SK-N-MC (cell line): ENCODE measurements at regions not wholly inside any gene's neighbourhood (a gene's known extent, or its start where the extent isn't known, plus 50 kb on each side); places are given as distances from the start of the nearest gene placed in this dataset.

Source experiments
- DNase-seq: peaks from one replicate; pipeline ENCODE4 v3.0.0-alpha.2; 2011; ENCODE audit warnings: low read depth, low spot score
- H3K27ac ChIP-seq: fragments of 200-600 bp; sonication (generic); 2 replicates; pipeline ENCODE4 v1.5.1; 2016; ENCODE audit warnings: mixed run types
- H3K36me3 ChIP-seq: fragments of 200-600 bp; sonication (generic); 2 replicates; pipeline ENCODE4 v1.6.1; 2017; ENCODE audit warnings: antibody characterized with exemption, low read length, mixed read lengths; ENCODE audit not compliant: insufficient read depth
- H3K4me3 ChIP-seq: fragments of 200-600 bp; sonication (generic); 2 replicates; pipeline ENCODE4 v1.5.1; 2016
- H3K9ac ChIP-seq: fragments of 200-600 bp; sonication (generic); 2 replicates; pipeline ENCODE4 v1.8.0; 2017; ENCODE audit warnings: mixed run types, mixed read lengths; ENCODE audit not compliant: insufficient read length
- H3K9me3 ChIP-seq: fragments of 200-600 bp; sonication (generic); 2 replicates; pipeline ENCODE4 v1.6.1; 2017; ENCODE audit warnings: low read depth, mild to moderate bottlenecking, antibody characterized with exemption, low read length, moderate library complexity, mixed read lengths
- EZH2 ChIP-seq: fragments of 200-600 bp; sonication (generic); IDR thresholded peaks from one replicate; pipeline ENCODE4 v1.6.1; 2017; ENCODE audit warnings: antibody characterized with exemption
- FOXP2 ChIP-seq: optimal IDR thresholded peaks from 2 replicates; pipeline ENCODE3; 2011; ENCODE audit warnings: mild to moderate bottlenecking, moderate library complexity; ENCODE audit not compliant: insufficient read depth; ENCODE audit errors: extremely low read length, control extremely low read depth
- POLR2AphosphoS5 ChIP-seq: IDR thresholded peaks from 2 replicates; pipeline ENCODE4 v1.6.1; 2012; ENCODE audit warnings: mild to moderate bottlenecking, low read depth, low read length, borderline replicate concordance

GRCh38 chr12:127685931-127686330, 581.0 kb upstream of the TMEM132C start:
- DNase-seq, result no peak
- H3K9me3 ChIP-seq, result no peaks in the 10 kb centered on the region
- H3K4me3 ChIP-seq, result no peak overlapping the region
- no peak overlapping the region for H3K9ac ChIP-seq
- no peak overlapping the region for H3K27ac ChIP-seq
- H3K36me3 ChIP-seq, result no peaks in the 10 kb centered on the region
- TF ChIP-seq EZH2 (no peak), POLR2AphosphoS5 (no peak), FOXP2 (no peak)

- no peak for DNase-seq
- Histone ChIP-seq H3K9me3 (no peaks in the 10 kb centered on the region), H3K9ac (no peak overlapping the region), H3K4me3 (no peak overlapping the region), H3K36me3 (no peaks in the 10 kb centered on the region), H3K27ac (no peak overlapping the region)
- TF ChIP-seq POLR2AphosphoS5 (no peak), FOXP2 (no peak), EZH2 (no peak)
Observed at GRCh38 chr12:127687181-127687580, 579.8 kb upstream of the TMEM132C start.

GRCh38 chr12:127688906-127689428, 578.0 kb upstream of the TMEM132C start:
- DNase-seq, result no peak
- H3K36me3 ChIP-seq, result no peaks in the 10 kb centered on the region
- H3K4me3 ChIP-seq, result no peak overlapping the region
- no peaks in the 10 kb centered on the region for H3K9me3 ChIP-seq
- no peak overlapping the region for H3K9ac ChIP-seq
- TF ChIP-seq FOXP2 (no peak), EZH2 (no peak), POLR2AphosphoS5 (no peak)
- H3K27ac ChIP-seq, result no peak overlapping the region

GRCh38 chr12:127690161-127690560, 576.8 kb upstream of the TMEM132C start:
- Histone ChIP-seq H3K27ac (no peak overlapping the region), H3K9ac (no peak overlapping the region), H3K4me3 (no peak overlapping the region), H3K9me3 (no peaks in the 10 kb centered on the region), H3K36me3 (no peaks in the 10 kb centered on the region)
- no peak for DNase-seq
- TF ChIP-seq POLR2AphosphoS5, result no peak
- no peak for TF ChIP-seq FOXP2
- TF ChIP-seq EZH2, result no peak

GRCh38 chr12:127696963-127697362, 570.0 kb upstream of the TMEM132C start:
- TF ChIP-seq EZH2, result no peak
- H3K9me3 ChIP-seq, result no peaks in the 10 kb centered on the region

GRCh38 chr12:127703026-127703425, 563.9 kb upstream of the TMEM132C start:
- no peaks in the 10 kb centered on the region for H3K36me3 ChIP-seq
- H3K9me3 ChIP-seq, result no peaks in the 10 kb centered on the region
- H3K27ac ChIP-seq, result no peak overlapping the region
- TF ChIP-seq FOXP2, result no peak
- TF ChIP-seq POLR2AphosphoS5, result no peak
- no peak for TF ChIP-seq EZH2
- no peak overlapping the region for H3K4me3 ChIP-seq
- no peak overlapping the region for H3K9ac ChIP-seq
- no peak for DNase-seq

More at GRCh38 chr12:127696963-127697362, 570.0 kb upstream of the TMEM132C start:
- no peak overlapping the region for H3K4me3 ChIP-seq
- H3K27ac ChIP-seq, result no peak overlapping the region
- H3K9ac ChIP-seq, result no peak overlapping the region
- no peak for DNase-seq
- no peaks in the 10 kb centered on the region for H3K36me3 ChIP-seq

- TF ChIP-seq FOXP2, result no peak
- DNase-seq, result no peak
- H3K9ac ChIP-seq, result no peak overlapping the region
- no peak overlapping the region for H3K4me3 ChIP-seq
- H3K36me3 ChIP-seq, result no peaks in the 10 kb centered on the region
- H3K9me3 ChIP-seq, result no peaks in the 10 kb centered on the region
- H3K27ac ChIP-seq, result no peak overlapping the region
Observed at GRCh38 chr12:127711108-127711507, 555.9 kb upstream of the TMEM132C start.

GRCh38 chr12:127712561-127712960, 554.4 kb upstream of the TMEM132C start:
- no peaks in the 10 kb centered on the region for H3K9me3 ChIP-seq
- no peaks in the 10 kb centered on the region for H3K36me3 ChIP-seq
- DNase-seq, result no peak
- no peak overlapping the region for H3K9ac ChIP-seq
- H3K4me3 ChIP-seq, result no peak overlapping the region
- no peak overlapping the region for H3K27ac ChIP-seq
- TF ChIP-seq FOXP2 (no peak), POLR2AphosphoS5 (no peak), EZH2 (no peak)

- no peak for DNase-seq
- Histone ChIP-seq H3K4me3 (no peak overlapping the region), H3K36me3 (no peaks in the 10 kb centered on the region), H3K9me3 (no peaks in the 10 kb centered on the region), H3K9ac (no peak overlapping the region), H3K27ac (no peak overlapping the region)
- TF ChIP-seq POLR2AphosphoS5, result no peak
- no peak for TF ChIP-seq EZH2
- TF ChIP-seq FOXP2, result no peak
Observed at GRCh38 chr12:127716166-127716565, 550.8 kb upstream of the TMEM132C start.
